Ovary (tissue), 7 donors: ENCODE measurements at regions not wholly inside any gene's neighbourhood (a gene's known extent, or its start where the extent isn't known, plus 50 kb on each side); places are given as distances from the start of the nearest gene placed in this dataset.
A peak's percentile ranks its signal among the peaks of the same experiment; 100 is the strongest.
"Not testable (repeated sequence)": the region's sequence is repeated elsewhere in the genome, so short reads cannot be mapped to it uniquely, and the experiment has no call there.

Experiments
- DNase-seq, 5 donors: peaks; one replicate each; pipeline ENCODE4 v3.0.0-alpha.2; 2019 to 2020
- H3K27ac ChIP-seq, 2 donors: fragments of 200-600 bp; one replicate each; pipeline versions ENCODE4 v1.5.1 to v1.8.0; 2019 to 2022
- H3K27me3 ChIP-seq: fragments of 200-600 bp; one replicate; pipeline ENCODE4 v1.8.0; 2022
- H3K36me3 ChIP-seq: fragments of 200-600 bp; sonication (generic); one replicate; pipeline ENCODE4 v1.5.1; 2019
- H3K4me1 ChIP-seq: one replicate; pipeline ENCODE4 v1.8.1; 2013; ENCODE audit warnings: mild to moderate bottlenecking, moderate library complexity; ENCODE audit not compliant: insufficient read depth
- H3K4me3 ChIP-seq: fragments of 200-600 bp; sonication (generic); one replicate; pipeline ENCODE4 v1.5.1; 2017
- H3K9me3 ChIP-seq, 2 donors: fragments of 200-600 bp in 1 of 2; sonication (generic) in 1 of 2; one replicate each; pipeline versions ENCODE4 v1.5.1 to v1.8.1; 2013 to 2019; ENCODE audit warnings: mild to moderate bottlenecking in 1 of 2, moderate library complexity in 1 of 2
- CTCF ChIP-seq, 3 donors: fragments of 450-650 bp in 2 of 3; fragments of 200-600 bp in 1 of 3; IDR thresholded peaks; one replicate each; pipeline versions ENCODE4 v1.5.1 to v1.8.0; 2016 to 2022; ENCODE audit warnings: antibody characterized with exemption in 3 of 3, mild to moderate bottlenecking in 1 of 3
- EP300 ChIP-seq: sonication (generic); formaldehyde crosslinking; IDR thresholded peaks from one replicate; pipeline ENCODE4 v1.6.1; 2017; ENCODE audit warnings: antibody characterized with exemption
- POLR2A ChIP-seq: fragments of 450-650 bp; IDR thresholded peaks from one replicate; pipeline ENCODE4 v1.6.1; 2017; ENCODE audit warnings: antibody characterized with exemption, mild to moderate bottlenecking, moderate library complexity
- WGBS, 3 donors: extraction: QIAGEN DNeasy Blood & Tissue Kit in 1 of 3; methylation state at CpG; one replicate each; pipeline versions ENCODE4 v1.1.5 to v1.1.7; 2013 to 2017; 5-methylcytosine and 5-hydroxymethylcytosine counted together
- intact Hi-C, 4 donors: fragments of 100-400 bp; cut with DNase I; formaldehyde crosslinking; loops; one replicate each; pipeline versions ENCODE4 v1.11.0 to v1.15.1; 2022 to 2023
- donor health status: DM: no; HTN: no; CAD: no; lungs with moderate emphysema.
- donor health status: DM: no; HTN: no; CAD: no.
- donor health status: Bipolar disorder and iron deficiency.
- donor health status: DM: no; HTN: no; CAD: no.
- donor health status: DM: yes; HTN: yes; CAD: no.

GRCh38 chr5:124536333-124536732, 210.1 kb downstream of the ZNF608 start:
- no peaks in the 10 kb centered on the region for H3K4me1 ChIP-seq
- H3K36me3 ChIP-seq = no peaks in the 10 kb centered on the region
- no peaks in the 10 kb centered on the region for H3K27me3 ChIP-seq
- no peak for TF ChIP-seq EP300
- no peak for TF ChIP-seq POLR2A
- TF ChIP-seq CTCF (IDR thresholded peaks at IDR 0.05) = no peak
- H3K4me3 ChIP-seq = no peak overlapping the region
- 71 to 82% (median 77%) methylated on average over 4 of the region's 4 CpGs for WGBS, 3 donors
- no peak for DNase-seq
- intact Hi-C loops = no loop called here
- no peaks in the 10 kb centered on the region for H3K9me3 ChIP-seq
- no peak overlapping the region for H3K27ac ChIP-seq

- Histone ChIP-seq H3K9me3 (no peaks in the 10 kb centered on the region), H3K36me3 (no peaks in the 10 kb centered on the region), H3K4me1 (peaks cover 2% of the 10 kb centered on the region), H3K4me3 (no peak overlapping the region), H3K27me3 (no peaks in the 10 kb centered on the region), H3K27ac (no peak overlapping the region)
- no peak for DNase-seq
- no peak for TF ChIP-seq CTCF (IDR thresholded peaks at IDR 0.05)
- no peak for TF ChIP-seq POLR2A
- TF ChIP-seq EP300 = no peak
- 94 to 100% (median 98%) methylated on average over 1 of the region's 1 CpG for WGBS, 3 donors
- intact Hi-C loops = no loop called here
Observed at GRCh38 chr5:124530916-124531315, 215.5 kb downstream of the ZNF608 start.

- TF ChIP-seq CTCF (IDR thresholded peaks at IDR 0.05) = no peak
- no peak for TF ChIP-seq EP300
- no peak for TF ChIP-seq POLR2A
- Histone ChIP-seq H3K9me3 (no peaks in the 10 kb centered on the region), H3K27ac (no peak overlapping the region), H3K36me3 (no peaks in the 10 kb centered on the region), H3K4me3 (no peak overlapping the region), H3K4me1 (peaks cover 2% of the 10 kb centered on the region), H3K27me3 (no peaks in the 10 kb centered on the region)
- WGBS, 3 donors = 65 to 98% (median 95%) methylated on average over 2 of the region's 2 CpGs
- intact Hi-C loops = no loop called here
- DNase-seq = no peak
Observed at GRCh38 chr5:124528838-124529237, 217.6 kb downstream of the ZNF608 start.

GRCh38 chr5:124527220-124527991, 219.0 kb downstream of the ZNF608 start:
- H3K27ac ChIP-seq = no peak overlapping the region
- no peaks in the 10 kb centered on the region for H3K9me3 ChIP-seq
- TF ChIP-seq CTCF (IDR thresholded peaks at IDR 0.05) (no peak), EP300 (no peak), POLR2A (no peak)
- peak in 2 of 5 donors; percentile 10 to 38 for DNase-seq
- H3K27me3 ChIP-seq = no peaks in the 10 kb centered on the region
- peaks cover 2% of the 10 kb centered on the region for H3K4me1 ChIP-seq
- H3K4me3 ChIP-seq = no peak overlapping the region
- intact Hi-C loops = no loop called here
- WGBS, 3 donors = 30 to 38% (median 32%) methylated on average over 8 of the region's 8 CpGs
- H3K36me3 ChIP-seq = no peaks in the 10 kb centered on the region

GRCh38 chr5:124526079-124526478, 220.4 kb downstream of the ZNF608 start:
- 87 to 96% (median 93%) methylated on average over 4 of the region's 4 CpGs for WGBS, 3 donors
- intact Hi-C loops, H3K27me3 ChIP-seq, H3K4me3 ChIP-seq, DNase-seq, H3K36me3 ChIP-seq, H3K27ac ChIP-seq, H3K4me1 ChIP-seq, H3K9me3 ChIP-seq: not testable (repeated sequence)
